ENCODE measurements at regions not wholly inside any gene's neighbourhood (a gene's known extent, or its start where the extent isn't known, plus 50 kb on each side); places are given as distances from the start of the nearest gene placed in this dataset.

DNA sequence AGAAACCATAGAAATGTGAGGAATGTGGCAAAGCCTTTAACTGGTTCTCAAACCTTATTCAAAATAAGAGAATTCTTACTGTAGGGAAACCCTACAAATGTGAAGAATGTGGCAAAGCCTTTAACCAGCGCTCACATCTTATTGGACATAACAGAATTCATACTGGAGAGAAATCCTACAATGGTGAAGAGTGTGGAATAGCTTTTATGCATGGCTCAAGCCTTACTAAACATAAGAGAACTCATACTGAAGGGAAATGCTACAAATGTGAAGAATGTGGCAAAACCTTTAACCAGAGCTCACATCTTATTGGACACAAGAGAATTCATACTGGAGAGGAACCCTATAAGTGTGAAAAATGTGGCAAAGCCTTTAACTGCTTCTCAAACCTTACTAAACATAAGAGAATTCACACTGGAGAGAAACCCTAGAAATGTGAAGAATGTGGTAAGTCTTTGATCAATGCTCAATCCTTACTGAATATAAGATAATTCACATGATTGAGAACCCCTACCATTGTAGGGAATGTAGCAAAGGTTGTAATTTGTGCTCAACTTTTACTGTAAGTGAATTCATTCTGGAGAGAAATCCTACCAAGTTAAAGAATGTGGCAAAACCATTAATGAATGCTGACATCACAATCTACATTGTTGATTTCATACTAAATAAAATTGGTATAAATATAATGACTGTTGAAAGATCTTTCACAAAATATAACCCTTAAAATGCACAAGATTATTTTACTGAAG is 142.5 kb upstream of the ZNF479 start:
- DNase-seq (ENCODE audit: low read depth): no peak
- TF ChIP-seq, protein P1, sequence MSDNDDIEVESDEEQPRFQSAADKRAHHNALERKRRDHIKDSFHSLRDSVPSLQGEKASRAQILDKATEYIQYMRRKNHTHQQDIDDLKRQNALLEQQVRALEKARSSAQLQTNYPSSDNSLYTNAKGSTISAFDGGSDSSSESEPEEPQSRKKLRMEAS (IDR thresholded peaks at IDR 0.05; ENCODE audit: low read depth, low read length): no peak
- TF ChIP-seq MYC (IDR thresholded peaks at IDR 0.05; ENCODE audit: low read depth, low read length) (no peak), POLR2A (IDR thresholded peaks at IDR 0.05; ENCODE audit: extremely low read depth, insufficient read length) (no peak)
- TF ChIP-seq, protein P2, sequence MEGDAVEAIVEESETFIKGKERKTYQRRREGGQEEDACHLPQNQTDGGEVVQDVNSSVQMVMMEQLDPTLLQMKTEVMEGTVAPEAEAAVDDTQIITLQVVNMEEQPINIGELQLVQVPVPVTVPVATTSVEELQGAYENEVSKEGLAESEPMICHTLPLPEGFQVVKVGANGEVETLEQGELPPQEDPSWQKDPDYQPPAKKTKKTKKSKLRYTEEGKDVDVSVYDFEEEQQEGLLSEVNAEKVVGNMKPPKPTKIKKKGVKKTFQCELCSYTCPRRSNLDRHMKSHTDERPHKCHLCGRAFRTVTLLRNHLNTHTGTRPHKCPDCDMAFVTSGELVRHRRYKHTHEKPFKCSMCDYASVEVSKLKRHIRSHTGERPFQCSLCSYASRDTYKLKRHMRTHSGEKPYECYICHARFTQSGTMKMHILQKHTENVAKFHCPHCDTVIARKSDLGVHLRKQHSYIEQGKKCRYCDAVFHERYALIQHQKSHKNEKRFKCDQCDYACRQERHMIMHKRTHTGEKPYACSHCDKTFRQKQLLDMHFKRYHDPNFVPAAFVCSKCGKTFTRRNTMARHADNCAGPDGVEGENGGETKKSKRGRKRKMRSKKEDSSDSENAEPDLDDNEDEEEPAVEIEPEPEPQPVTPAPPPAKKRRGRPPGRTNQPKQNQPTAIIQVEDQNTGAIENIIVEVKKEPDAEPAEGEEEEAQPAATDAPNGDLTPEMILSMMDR (IDR thresholded peaks at IDR 0.05; ENCODE audit: low read depth, low read length): no peak
- no peak overlapping the region for H3K4me3 ChIP-seq (ENCODE audit: low read depth, low read length)

DNA sequence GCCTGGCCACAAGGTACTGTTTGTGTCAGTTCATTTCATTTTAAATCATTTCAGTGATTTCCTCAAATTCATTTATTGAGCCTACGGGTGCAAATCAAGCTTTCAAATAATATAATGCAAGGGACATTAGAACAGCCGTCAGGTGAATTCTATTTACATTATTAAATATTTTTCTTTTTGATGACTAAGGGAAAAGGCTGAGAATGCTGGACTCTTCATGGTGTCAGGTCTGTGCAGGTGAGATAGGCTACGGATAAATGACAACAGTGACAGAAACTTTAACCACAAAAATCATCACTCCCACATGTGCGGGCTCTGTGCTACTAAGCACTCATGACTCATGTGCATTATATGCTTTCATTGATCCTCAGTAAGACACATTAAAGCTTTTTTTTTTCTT is 149.2 kb upstream of the ZNF716 start:
- no peak overlapping the region for H3K4me3 ChIP-seq (ENCODE audit: low read depth, low read length)

DNA sequence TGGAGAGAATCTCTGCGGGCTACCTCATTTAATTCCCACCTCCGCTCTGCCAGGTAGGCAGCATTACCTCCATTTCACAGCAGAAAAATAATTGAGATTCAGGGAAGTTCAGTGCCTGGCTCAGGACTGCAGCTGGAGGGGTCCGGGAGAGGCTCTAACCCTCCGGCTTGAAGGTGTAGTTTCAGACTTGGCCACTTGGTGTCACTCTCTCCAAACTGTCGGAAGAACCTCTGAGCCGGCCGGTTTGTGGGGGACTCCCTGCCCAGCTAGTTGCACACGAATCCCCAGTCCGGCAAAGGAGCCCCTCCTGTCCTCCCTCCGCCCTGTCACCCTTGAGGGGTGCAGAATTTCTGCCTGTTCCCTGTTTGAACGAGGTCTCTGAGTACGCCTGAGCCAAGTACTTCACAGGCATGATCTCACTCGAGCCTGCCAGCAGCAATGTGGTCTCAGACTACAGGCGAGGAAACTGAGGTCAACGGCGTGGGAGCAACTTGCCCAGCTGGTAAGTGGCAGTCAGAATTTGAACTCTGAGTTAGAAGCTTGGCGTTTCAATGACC is 144.7 kb upstream of the ZNF716 start:
- H3K4me3 ChIP-seq (ENCODE audit: low read depth, low read length): no peak overlapping the region
- TF ChIP-seq MYC (IDR thresholded peaks at IDR 0.05; ENCODE audit: low read depth, low read length): no peak
- TF ChIP-seq, protein P2 (IDR thresholded peaks at IDR 0.05; ENCODE audit: low read depth, low read length): peak; percentile 71
- DNase-seq (ENCODE audit: low read depth): peak; percentile 47

More for the DNA sequence above, 149.2 kb upstream of the ZNF716 start:
- no peak for DNase-seq (ENCODE audit: low read depth)
- TF ChIP-seq POLR2A (IDR thresholded peaks at IDR 0.05; ENCODE audit: extremely low read depth, insufficient read length) (no peak), MYC (IDR thresholded peaks at IDR 0.05; ENCODE audit: low read depth, low read length) (no peak)
- TF ChIP-seq, protein P2 (IDR thresholded peaks at IDR 0.05; ENCODE audit: low read depth, low read length): no peak
- TF ChIP-seq, protein P1 (IDR thresholded peaks at IDR 0.05; ENCODE audit: low read depth, low read length): no peak

DNA sequence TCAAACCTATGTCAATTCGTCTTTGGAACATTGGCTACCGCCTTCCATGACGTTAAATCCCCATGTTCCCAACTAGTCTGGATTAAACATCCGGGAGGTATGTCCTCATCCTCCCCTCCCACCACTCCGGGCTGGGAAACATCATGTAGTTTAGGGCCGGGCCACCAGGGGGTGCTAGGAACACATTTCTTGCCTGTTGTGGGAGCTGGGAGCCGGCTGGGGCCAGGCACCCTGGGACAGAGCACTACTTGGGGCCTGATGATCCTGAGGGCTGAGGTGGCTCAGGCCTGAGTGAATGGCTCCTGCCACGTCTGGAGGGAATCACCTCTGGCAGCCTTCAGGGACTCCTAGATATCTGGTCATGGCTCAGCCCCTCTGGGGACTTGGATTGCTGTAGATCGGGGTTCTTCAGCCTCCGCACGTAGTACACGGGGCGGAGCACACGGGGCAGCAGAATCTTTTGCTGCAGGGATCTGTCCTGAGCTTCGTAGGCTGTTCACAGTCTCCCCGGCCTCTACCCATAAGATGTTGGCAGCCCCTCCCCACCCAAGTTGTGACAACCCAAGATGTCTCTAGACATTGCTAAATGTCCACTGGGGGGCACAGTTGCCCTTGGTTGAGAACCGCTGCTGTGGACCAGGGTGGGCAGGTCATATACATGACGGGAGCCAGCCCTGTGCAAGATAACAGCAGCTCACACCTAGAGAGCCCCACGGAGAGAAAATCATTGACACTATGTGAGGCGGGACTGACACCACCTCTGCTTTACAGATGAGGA is 141.2 kb upstream of the ZNF716 start:
- peak; percentile 57 for DNase-seq (ENCODE audit: low read depth)
- TF ChIP-seq, protein P2 (IDR thresholded peaks at IDR 0.05; ENCODE audit: low read depth, low read length): peak; percentile 67
- TF ChIP-seq MYC (IDR thresholded peaks at IDR 0.05; ENCODE audit: low read depth, low read length): no peak

DNA sequence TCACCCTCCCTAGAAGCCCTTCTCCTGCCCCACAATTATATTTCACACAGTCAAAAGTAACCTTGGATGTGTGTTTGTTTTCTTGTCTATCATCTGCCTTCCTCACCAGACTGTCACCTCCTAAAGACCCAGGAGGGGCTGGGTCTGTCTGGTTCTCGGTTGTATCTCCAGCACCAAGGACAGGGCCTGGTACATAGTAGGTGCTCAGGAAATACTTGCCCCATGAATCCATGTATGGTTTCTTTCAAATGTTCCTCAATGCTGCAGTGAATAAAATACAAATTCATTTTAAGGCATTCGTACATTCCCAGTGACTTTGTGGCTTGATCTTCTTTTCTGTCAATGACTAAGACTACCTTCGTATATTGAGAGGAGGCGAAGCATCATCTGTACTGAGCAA is 122.9 kb upstream of the ZNF716 start:
- DNase-seq (ENCODE audit: low read depth): no peak
- TF ChIP-seq, protein P1 (IDR thresholded peaks at IDR 0.05; ENCODE audit: low read depth, low read length): no peak
- no peak for TF ChIP-seq POLR2A (IDR thresholded peaks at IDR 0.05; ENCODE audit: extremely low read depth, insufficient read length)
- TF ChIP-seq, protein P2 (IDR thresholded peaks at IDR 0.05; ENCODE audit: low read depth, low read length): no peak
- TF ChIP-seq MYC (IDR thresholded peaks at IDR 0.05; ENCODE audit: low read depth, low read length): no peak
- H3K4me3 ChIP-seq (ENCODE audit: low read depth, low read length): no peak overlapping the region

More for the DNA sequence above, 141.2 kb upstream of the ZNF716 start:
- no peak overlapping the region for H3K4me3 ChIP-seq (ENCODE audit: low read depth, low read length)

Data from NB4 (cell line).